Right ventricle myocardium superior (tissue), 1 donor: ENCODE measurements at regions not wholly inside any gene's neighbourhood (a gene's known extent, or its start where the extent isn't known, plus 50 kb on each side); places are given as distances from the start of the nearest gene placed in this dataset.

ENCODE experiments used
- ATAC-seq: fragments of 200-7000 bp; cut with Tn5 transposase; one replicate; pipeline ENCODE4 v1.9.1; 2020; ENCODE audit warnings: mild to moderate bottlenecking; ENCODE audit not compliant: poor library complexity
- DNase-seq: peaks from one replicate; pipeline ENCODE4 v3.0.0-alpha.2; 2020
- intact Hi-C: fragments of 100-400 bp; cut with DNase I; formaldehyde crosslinking; loops from one replicate; pipeline ENCODE4 v1.11.2; 2022
- donor health status: DM: no; HTN: yes; CAD: no; lungs with severe emphysema.

DNA sequence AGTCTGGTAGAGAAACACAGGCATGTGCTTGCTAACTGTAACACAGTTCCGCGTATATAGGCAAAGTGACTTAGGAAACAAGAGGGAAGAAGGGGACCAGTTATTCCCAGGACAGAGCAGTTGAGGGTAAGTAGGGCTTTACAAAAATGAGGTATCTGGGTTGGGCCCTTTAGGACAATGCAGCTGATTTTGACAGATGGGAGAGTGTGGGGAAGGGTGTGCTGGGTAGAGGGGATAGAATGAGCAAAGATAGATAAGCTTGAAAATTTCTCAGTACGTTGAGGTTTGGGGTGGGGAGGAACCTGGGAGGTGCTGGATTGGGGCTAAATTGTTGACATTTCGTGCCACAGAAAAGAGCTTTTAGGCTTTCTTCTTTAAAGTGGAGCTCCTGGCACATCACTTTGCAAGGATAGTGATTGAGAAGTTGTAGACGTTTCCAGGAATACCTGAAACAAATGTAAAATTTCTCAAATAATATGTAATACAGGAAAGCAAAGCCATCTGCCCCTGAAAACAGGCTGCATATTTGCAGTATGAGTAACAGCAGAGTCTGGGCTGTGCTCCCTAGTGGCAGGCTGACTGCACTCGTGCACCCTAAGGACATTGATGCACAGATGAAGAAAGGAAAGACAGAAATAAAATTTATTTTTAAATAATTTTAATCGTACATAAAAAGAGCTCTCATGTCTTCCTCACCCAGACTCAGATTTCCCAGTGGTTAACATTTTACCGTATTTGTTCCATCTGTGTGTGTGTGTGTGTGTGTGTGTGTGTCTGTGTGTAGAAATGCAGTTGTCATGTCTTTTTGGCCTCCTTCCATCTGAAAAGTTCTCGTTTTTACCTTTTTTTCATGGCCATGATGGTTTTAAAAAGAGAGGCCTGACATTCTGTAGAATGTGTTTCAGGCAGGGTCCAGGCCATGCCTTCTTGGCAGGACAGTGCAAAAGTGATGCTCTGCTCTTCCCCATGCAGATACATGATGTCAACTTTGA lies 144.9 kb upstream of the DMRT1 start:
- ATAC-seq (peak; percentile 43), DNase-seq (no peak)
- intact Hi-C loops: loop anchor here (10.0 kb wide), 1 partner anchor 82 kb away; no protein-coding TSS in a partner anchor

GRCh38 chr9:698276-698675 lies 143.2 kb upstream of the DMRT1 start:
- intact Hi-C loops: loop anchor here (10.0 kb wide), 1 partner anchor 83 kb away; no protein-coding TSS in a partner anchor
- ATAC-seq (no peak), DNase-seq (no peak)

GRCh38 chr9:698954-699353 lies 142.5 kb upstream of the DMRT1 start:
- intact Hi-C loops: loop anchor here (10.0 kb wide), 1 partner anchor 84 kb away; no protein-coding TSS in a partner anchor
- ATAC-seq: no peak
- no peak for DNase-seq

- ATAC-seq: no peak
- intact Hi-C loops: loop anchor here (10.0 kb wide), 1 partner anchor 85 kb away; no protein-coding TSS in a partner anchor
- DNase-seq: no peak
Measured at GRCh38 chr9:699396-699795, 142.1 kb upstream of the DMRT1 start.

DNA sequence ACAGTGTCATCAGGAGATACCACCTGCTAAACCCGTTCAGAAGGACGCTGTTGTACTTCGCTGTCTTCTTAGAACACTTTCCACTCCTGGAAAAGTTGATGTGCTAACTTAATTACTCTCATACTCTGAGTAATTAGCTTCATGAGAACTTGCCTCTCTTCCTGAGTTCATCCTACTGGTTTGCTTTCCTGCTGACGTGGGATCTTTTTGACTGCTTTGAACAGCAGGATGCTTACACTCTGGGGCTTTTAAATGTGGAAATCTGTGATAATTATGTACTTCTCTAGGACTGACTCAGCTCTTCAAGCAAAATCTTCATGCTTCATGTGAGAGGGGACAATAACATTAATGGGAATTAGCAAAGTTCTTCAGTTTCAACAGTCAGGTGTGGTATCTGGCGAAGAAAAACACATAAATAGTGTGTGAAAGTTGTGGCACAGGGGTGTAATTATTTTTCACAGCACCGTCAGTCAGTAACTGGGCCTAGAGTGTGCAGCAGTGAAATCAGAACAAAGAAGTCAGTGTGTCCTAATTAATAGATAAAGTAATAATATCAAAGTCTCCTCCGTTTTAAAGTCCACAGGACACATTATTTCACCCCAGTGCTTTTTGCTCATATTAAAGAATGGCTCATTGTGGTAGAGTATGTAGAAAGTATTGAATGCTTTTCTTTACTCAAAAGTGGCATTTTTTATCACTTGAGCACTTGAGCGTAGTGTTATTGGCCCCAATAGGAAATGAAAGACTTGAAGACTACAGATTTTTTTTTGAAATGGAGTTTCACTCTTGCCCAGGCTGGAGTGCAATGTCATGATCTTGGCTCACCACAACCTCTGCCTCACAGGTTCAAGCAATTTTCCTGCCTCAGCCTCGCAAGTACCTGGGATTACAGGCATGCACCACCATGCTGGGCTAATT lies 140.9 kb upstream of the DMRT1 start:
- DNase-seq (no peak), ATAC-seq (no peak)
- intact Hi-C loops: no loop called here

- ATAC-seq (peak; percentile 4), DNase-seq (no peak)
- intact Hi-C loops: no loop called here
Measured at GRCh38 chr9:703392-703791, 138.1 kb upstream of the DMRT1 start.

DNA sequence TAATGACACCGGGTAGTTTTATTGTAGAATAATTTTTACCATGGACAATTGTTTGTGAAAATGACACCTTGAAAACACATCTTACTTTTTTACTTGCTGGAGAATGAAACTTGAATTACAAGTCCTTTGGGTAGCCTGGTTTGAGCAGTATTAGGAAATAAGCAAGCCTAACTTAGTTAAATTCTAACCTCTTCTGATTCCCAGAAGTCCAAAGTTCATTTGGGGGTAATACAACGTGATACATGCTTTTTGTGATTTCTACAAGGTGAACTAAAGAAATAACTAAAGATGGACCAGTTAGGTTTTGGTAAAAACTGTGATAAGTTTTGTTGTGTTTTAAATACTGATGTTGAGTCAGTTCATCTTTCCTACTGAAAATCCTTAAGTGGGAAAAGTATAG lies 135.4 kb upstream of the DMRT1 start:
- ATAC-seq (no peak), DNase-seq (no peak)
- intact Hi-C loops: no loop called here

DNA sequence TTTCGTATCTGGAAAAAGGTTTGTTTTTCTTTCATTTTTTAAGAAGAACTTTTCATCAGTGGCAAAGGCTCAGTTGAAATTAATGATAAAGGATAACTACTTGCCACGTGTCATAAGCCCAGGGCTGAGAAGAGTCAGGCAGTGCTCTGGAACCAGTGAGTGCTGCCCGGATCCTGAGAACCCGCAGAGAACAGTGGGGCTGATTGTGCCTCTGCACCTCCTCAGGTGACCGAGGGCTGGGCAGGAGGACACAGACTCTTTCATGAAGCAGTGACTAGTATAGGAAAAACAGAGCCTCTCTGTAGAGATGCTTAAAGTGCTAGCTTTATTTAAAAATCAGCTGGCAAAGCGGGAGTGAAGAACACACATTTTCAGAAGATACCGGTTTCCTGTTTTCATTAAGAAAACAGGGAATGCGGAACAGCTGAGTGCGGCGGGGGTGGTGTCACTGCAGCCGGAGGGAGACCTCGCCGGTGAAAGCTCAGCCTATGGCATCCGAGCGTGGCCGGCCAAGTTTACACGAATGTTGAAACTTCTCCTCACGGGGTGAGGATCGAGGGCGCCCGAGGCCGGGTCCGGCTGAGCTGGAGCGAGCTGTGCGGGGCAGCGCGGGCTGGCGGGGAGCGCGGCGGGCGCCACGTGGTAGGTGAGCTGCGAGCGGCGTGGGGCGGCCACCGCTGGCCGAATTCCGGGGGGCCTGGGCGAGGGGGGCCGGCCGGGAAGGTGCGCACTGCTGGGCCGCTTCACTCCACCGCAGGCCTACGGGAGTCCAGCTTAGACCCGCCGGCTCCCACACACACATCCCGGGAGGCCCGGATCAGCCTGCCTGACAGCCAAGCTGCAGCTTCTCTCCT lies 134.7 kb upstream of the DMRT1 start:
- intact Hi-C loops: no loop called here
- peak; percentile 50 for ATAC-seq
- DNase-seq: peak; percentile 82

GRCh38 chr9:708182-708550 lies 133.3 kb upstream of the DMRT1 start:
- no peak for ATAC-seq
- no peak for DNase-seq
- intact Hi-C loops: no loop called here

GRCh38 chr9:708551-709432 lies 132.7 kb upstream of the DMRT1 start:
- ATAC-seq: peak; percentile 55
- intact Hi-C loops: no loop called here
- DNase-seq: no peak

GRCh38 chr9:710951-711745 lies 130.3 kb upstream of the DMRT1 start:
- intact Hi-C loops: no loop called here
- no peak for ATAC-seq
- DNase-seq: no peak

- DNase-seq (no peak), ATAC-seq (no peak)
- intact Hi-C loops: no loop called here
Measured at GRCh38 chr9:711761-712553, 129.5 kb upstream of the DMRT1 start.

GRCh38 chr9:712643-713042 lies 128.9 kb upstream of the DMRT1 start:
- intact Hi-C loops: no loop called here
- DNase-seq: no peak
- no peak for ATAC-seq

- DNase-seq (no peak), ATAC-seq (no peak)
- intact Hi-C loops: no loop called here
Measured at GRCh38 chr9:713091-713490, 128.4 kb upstream of the DMRT1 start.

DNA sequence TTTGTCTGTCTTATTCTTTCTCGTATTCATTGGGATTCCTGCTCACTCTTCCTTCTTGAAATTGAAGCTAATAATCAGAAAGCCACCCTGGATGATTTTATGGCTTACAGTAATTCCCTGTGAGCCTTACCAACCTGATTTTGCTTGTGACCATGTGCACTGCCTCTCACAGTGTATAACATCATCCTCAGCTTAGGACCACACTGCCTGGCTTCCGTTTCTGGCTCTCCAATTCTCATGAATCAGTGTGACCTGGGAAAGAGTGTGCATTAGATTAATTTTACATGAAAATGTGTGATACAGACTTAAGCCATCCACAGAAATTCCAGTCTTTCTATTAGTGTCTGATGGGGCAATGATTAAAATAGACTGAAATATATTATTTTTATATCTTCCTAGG lies 126.8 kb upstream of the DMRT1 start:
- DNase-seq (no peak), ATAC-seq (no peak)
- intact Hi-C loops: no loop called here

DNA sequence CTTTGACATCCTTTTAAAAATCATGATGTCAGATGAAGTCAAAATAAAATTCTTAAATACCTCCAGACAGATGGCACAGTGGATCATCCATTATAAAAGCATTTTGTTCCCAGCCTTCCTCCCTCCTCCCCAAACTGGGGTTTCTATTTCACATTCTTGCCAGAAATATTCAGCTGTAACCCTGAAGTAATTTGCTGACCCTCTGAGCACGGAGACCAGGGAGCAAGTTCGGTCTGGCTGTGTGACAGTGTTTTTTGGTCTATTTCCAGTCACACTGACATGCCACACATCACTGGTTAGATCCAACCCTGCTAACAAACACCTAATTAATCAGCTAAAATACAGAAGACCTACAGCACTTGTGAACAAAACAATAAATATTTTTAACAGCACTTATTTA lies 126.2 kb upstream of the DMRT1 start:
- intact Hi-C loops: no loop called here
- DNase-seq (no peak), ATAC-seq (peak; percentile 64)
